SK-N-MC (cell line): ENCODE measurements at regions not wholly inside any gene's neighbourhood (a gene's known extent, or its start where the extent isn't known, plus 50 kb on each side); places are given as distances from the start of the nearest gene placed in this dataset.

Experiments used
- EZH2 ChIP-seq: fragments of 200-600 bp; sonication (generic); IDR thresholded peaks from one replicate; pipeline ENCODE4 v1.6.1; 2017; ENCODE audit warnings: antibody characterized with exemption
- FOXP2 ChIP-seq: optimal IDR thresholded peaks from 2 replicates; pipeline ENCODE3; 2011; ENCODE audit warnings: mild to moderate bottlenecking, moderate library complexity; ENCODE audit not compliant: insufficient read depth; ENCODE audit errors: extremely low read length, control extremely low read depth
- POLR2AphosphoS5 ChIP-seq: IDR thresholded peaks from 2 replicates; pipeline ENCODE4 v1.6.1; 2012; ENCODE audit warnings: mild to moderate bottlenecking, low read depth, low read length, borderline replicate concordance

DNA sequence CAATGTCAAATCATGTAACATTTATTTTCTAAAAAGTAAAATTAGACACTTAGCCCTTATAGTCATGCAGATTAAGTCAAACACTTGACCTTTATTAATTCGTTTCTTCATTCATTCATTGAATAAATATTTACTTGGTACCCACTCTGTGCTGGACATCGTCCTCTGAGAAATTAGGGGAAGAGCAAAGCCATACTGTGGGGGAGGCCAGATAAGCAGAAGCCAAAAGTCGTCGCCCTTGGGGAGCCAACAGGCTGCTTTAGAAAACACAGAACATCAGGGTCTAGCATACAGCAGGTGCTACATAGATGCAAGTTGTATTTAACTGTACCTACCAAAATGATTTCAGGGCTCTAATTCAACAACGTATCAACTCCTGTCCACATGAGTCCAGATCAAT, 66.1 kb upstream of the PROX1 start:
- TF ChIP-seq EZH2 (no peak), POLR2AphosphoS5 (no peak), FOXP2 (no peak)
